HuH-7 (cell line): ENCODE measurements at regions not wholly inside any gene's neighbourhood (a gene's known extent, or its start where the extent isn't known, plus 50 kb on each side); places are given as distances from the start of the nearest gene placed in this dataset.

ENCODE experiments used
- DNase-seq: peaks from one replicate; pipeline ENCODE4 v3.0.0; 2011; ENCODE audit warnings: low spot score

GRCh38 chr18:32542221-32542798, 71.6 kb upstream of the GAREM1 start:
- no peak for DNase-seq

GRCh38 chr18:32530947-32531651, 60.4 kb upstream of the GAREM1 start:
- no peak for DNase-seq

- DNase-seq, result no peak
These were observed 59.2 kb upstream of the GAREM1 start for GRCh38 chr18:32529722-32530420.

- DNase-seq, result no peak
These were observed 50.1 kb upstream of the GAREM1 start for GRCh38 chr18:32520771-32521170.
